GM18505 (cell line): ENCODE measurements at regions not wholly inside any gene's neighbourhood (a gene's known extent, or its start where the extent isn't known, plus 50 kb on each side); places are given as distances from the start of the nearest gene placed in this dataset.
A peak's percentile ranks its signal among the peaks of the same experiment; 100 is the strongest.

Experiments
- ATAC-seq: cut with Tn5 transposase; IDR thresholded peaks from one replicate; pipeline ENCODE4 v1.9.1; 2021; ENCODE audit not compliant: unreplicated experiment
- POLR2A ChIP-seq: IDR thresholded peaks from 4 replicates; pipeline ENCODE4 v1.6.1; 2011; ENCODE audit warnings: borderline replicate concordance; ENCODE audit not compliant: insufficient read depth, insufficient read length; ENCODE audit errors: extremely low read depth

- no peak for ATAC-seq
- no peak for TF ChIP-seq POLR2A
These were observed 76.5 kb upstream of the DSG1 start for GRCh38 chr18:31241425-31241824.

GRCh38 chr18:31241900-31242409, 76.0 kb upstream of the DSG1 start:
- TF ChIP-seq POLR2A = no peak
- peak; percentile 61 for ATAC-seq

- ATAC-seq = no peak
- no peak for TF ChIP-seq POLR2A
These were observed 74.0 kb upstream of the DSG1 start for GRCh38 chr18:31243740-31244512.

- no peak for ATAC-seq
- TF ChIP-seq POLR2A = no peak
These were observed 73.1 kb upstream of the DSG1 start for GRCh38 chr18:31244771-31245394.

- ATAC-seq = no peak
These were observed 72.1 kb upstream of the DSG1 start for GRCh38 chr18:31245820-31246219.

GRCh38 chr18:31246460-31246859, 71.5 kb upstream of the DSG1 start:
- no peak for TF ChIP-seq POLR2A
- ATAC-seq = no peak

More at GRCh38 chr18:31245820-31246219, 72.1 kb upstream of the DSG1 start:
- no peak for TF ChIP-seq POLR2A

GRCh38 chr18:31247574-31248199, 70.3 kb upstream of the DSG1 start:
- TF ChIP-seq POLR2A = no peak
- no peak for ATAC-seq

GRCh38 chr18:31248783-31249521, 69.0 kb upstream of the DSG1 start:
- TF ChIP-seq POLR2A = no peak
- no peak for ATAC-seq

GRCh38 chr18:31250902-31251301, 67.1 kb upstream of the DSG1 start:
- no peak for ATAC-seq
- no peak for TF ChIP-seq POLR2A

- TF ChIP-seq POLR2A = no peak
- ATAC-seq = no peak
These were observed 65.4 kb upstream of the DSG1 start for GRCh38 chr18:31252522-31252921.

- ATAC-seq = no peak
- no peak for TF ChIP-seq POLR2A
These were observed 62.0 kb upstream of the DSG1 start for GRCh38 chr18:31255953-31256352.

GRCh38 chr18:31258789-31259188, 59.2 kb upstream of the DSG1 start:
- no peak for TF ChIP-seq POLR2A
- no peak for ATAC-seq
